ENCODE measurements at regions not wholly inside any gene's neighbourhood (a gene's known extent, or its start where the extent isn't known, plus 50 kb on each side); places are given as distances from the start of the nearest gene placed in this dataset.
"Not testable (repeated sequence)": the region's sequence is repeated elsewhere in the genome, so short reads cannot be mapped to it uniquely, and the experiment has no call there.

GRCh38 chr5:176149948-176150347, 88.3 kb upstream of the SIMC1 start:
- not testable (repeated sequence) for H3K36me3 ChIP-seq (replicated peaks; ENCODE audit: control insufficient read depth, insufficient read depth, low read length); DNase-seq; H3K27me3 ChIP-seq (ENCODE audit: control insufficient read depth, insufficient read depth, low read length); H3K4me3 ChIP-seq (ENCODE audit: insufficient read depth, low read depth, low read length)

GRCh38 chr5:176151281-176151680, 86.9 kb upstream of the SIMC1 start:
- no peaks in the 10 kb centered on the region for H3K36me3 ChIP-seq (replicated peaks; ENCODE audit: control insufficient read depth, insufficient read depth, low read length)
- H3K4me3 ChIP-seq (ENCODE audit: insufficient read depth, low read depth, low read length) = no peak overlapping the region
- no peaks in the 10 kb centered on the region for H3K27me3 ChIP-seq (ENCODE audit: control insufficient read depth, insufficient read depth, low read length)
- DNase-seq = no peak

GRCh38 chr5:176152191-176152929, 85.9 kb upstream of the SIMC1 start:
- H3K36me3 ChIP-seq (replicated peaks; ENCODE audit: control insufficient read depth, insufficient read depth, low read length) = no peaks in the 10 kb centered on the region
- H3K27me3 ChIP-seq (ENCODE audit: control insufficient read depth, insufficient read depth, low read length) = no peaks in the 10 kb centered on the region
- peak; percentile 79 for DNase-seq
- H3K4me3 ChIP-seq (ENCODE audit: insufficient read depth, low read depth, low read length) = no peak overlapping the region

GRCh38 chr5:176152930-176153311, 85.3 kb upstream of the SIMC1 start:
- no peaks in the 10 kb centered on the region for H3K27me3 ChIP-seq (ENCODE audit: control insufficient read depth, insufficient read depth, low read length)
- H3K36me3 ChIP-seq (replicated peaks; ENCODE audit: control insufficient read depth, insufficient read depth, low read length) = no peaks in the 10 kb centered on the region
- H3K4me3 ChIP-seq (ENCODE audit: insufficient read depth, low read depth, low read length) = no peak overlapping the region
- DNase-seq = peak; percentile 42

GRCh38 chr5:176153741-176154140, 84.5 kb upstream of the SIMC1 start:
- Histone ChIP-seq H3K36me3 (replicated peaks; ENCODE audit: control insufficient read depth, insufficient read depth, low read length) (no peaks in the 10 kb centered on the region), H3K4me3 (ENCODE audit: insufficient read depth, low read depth, low read length) (no peak overlapping the region), H3K27me3 (ENCODE audit: control insufficient read depth, insufficient read depth, low read length) (no peaks in the 10 kb centered on the region)
- no peak for DNase-seq

- Histone ChIP-seq H3K36me3 (replicated peaks; ENCODE audit: control insufficient read depth, insufficient read depth, low read length) (no peaks in the 10 kb centered on the region), H3K27me3 (ENCODE audit: control insufficient read depth, insufficient read depth, low read length) (no peaks in the 10 kb centered on the region), H3K4me3 (ENCODE audit: insufficient read depth, low read depth, low read length) (no peak overlapping the region)
- DNase-seq = no peak
Measured at GRCh38 chr5:176154821-176155220, 83.4 kb upstream of the SIMC1 start.

GRCh38 chr5:176155922-176156359, 82.3 kb upstream of the SIMC1 start:
- H3K4me3 ChIP-seq (ENCODE audit: insufficient read depth, low read depth, low read length) = no peak overlapping the region
- DNase-seq = no peak
- no peaks in the 10 kb centered on the region for H3K36me3 ChIP-seq (replicated peaks; ENCODE audit: control insufficient read depth, insufficient read depth, low read length)
- H3K27me3 ChIP-seq (ENCODE audit: control insufficient read depth, insufficient read depth, low read length) = no peaks in the 10 kb centered on the region

GRCh38 chr5:176157656-176158055, 80.6 kb upstream of the SIMC1 start:
- no peaks in the 10 kb centered on the region for H3K36me3 ChIP-seq (replicated peaks; ENCODE audit: control insufficient read depth, insufficient read depth, low read length)
- no peaks in the 10 kb centered on the region for H3K27me3 ChIP-seq (ENCODE audit: control insufficient read depth, insufficient read depth, low read length)
- no peak for DNase-seq
- H3K4me3 ChIP-seq (ENCODE audit: insufficient read depth, low read depth, low read length) = no peak overlapping the region

- Histone ChIP-seq H3K4me3 (ENCODE audit: insufficient read depth, low read depth, low read length) (no peak overlapping the region), H3K36me3 (replicated peaks; ENCODE audit: control insufficient read depth, insufficient read depth, low read length) (no peaks in the 10 kb centered on the region), H3K27me3 (ENCODE audit: control insufficient read depth, insufficient read depth, low read length) (no peaks in the 10 kb centered on the region)
- DNase-seq = no peak
Measured at GRCh38 chr5:176161431-176161830, 76.8 kb upstream of the SIMC1 start.

GRCh38 chr5:176162198-176162597, 76.0 kb upstream of the SIMC1 start:
- DNase-seq = no peak
- Histone ChIP-seq H3K36me3 (replicated peaks; ENCODE audit: control insufficient read depth, insufficient read depth, low read length) (no peaks in the 10 kb centered on the region), H3K4me3 (ENCODE audit: insufficient read depth, low read depth, low read length) (no peak overlapping the region), H3K27me3 (ENCODE audit: control insufficient read depth, insufficient read depth, low read length) (no peaks in the 10 kb centered on the region)

GRCh38 chr5:176162888-176163287, 75.3 kb upstream of the SIMC1 start:
- no peaks in the 10 kb centered on the region for H3K27me3 ChIP-seq (ENCODE audit: control insufficient read depth, insufficient read depth, low read length)
- no peak for DNase-seq

GRCh38 chr5:176166427-176166826, 71.8 kb upstream of the SIMC1 start:
- no peak for DNase-seq
- no peak overlapping the region for H3K4me3 ChIP-seq (ENCODE audit: insufficient read depth, low read depth, low read length)
- no peaks in the 10 kb centered on the region for H3K27me3 ChIP-seq (ENCODE audit: control insufficient read depth, insufficient read depth, low read length)
- H3K36me3 ChIP-seq (replicated peaks; ENCODE audit: control insufficient read depth, insufficient read depth, low read length) = no peaks in the 10 kb centered on the region

More at GRCh38 chr5:176162888-176163287, 75.3 kb upstream of the SIMC1 start:
- no peak overlapping the region for H3K4me3 ChIP-seq (ENCODE audit: insufficient read depth, low read depth, low read length)
- H3K36me3 ChIP-seq (replicated peaks; ENCODE audit: control insufficient read depth, insufficient read depth, low read length) = no peaks in the 10 kb centered on the region

- Histone ChIP-seq H3K4me3 (ENCODE audit: insufficient read depth, low read depth, low read length) (no peak overlapping the region), H3K27me3 (ENCODE audit: control insufficient read depth, insufficient read depth, low read length) (no peaks in the 10 kb centered on the region), H3K36me3 (replicated peaks; ENCODE audit: control insufficient read depth, insufficient read depth, low read length) (no peaks in the 10 kb centered on the region)
- no peak for DNase-seq
Measured at GRCh38 chr5:176167800-176168199, 70.4 kb upstream of the SIMC1 start.

GRCh38 chr5:176169393-176170063, 68.7 kb upstream of the SIMC1 start:
- Histone ChIP-seq H3K27me3 (ENCODE audit: control insufficient read depth, insufficient read depth, low read length) (no peaks in the 10 kb centered on the region; the same call in none of the 2 replicates), H3K4me3 (ENCODE audit: insufficient read depth, low read depth, low read length) (no peak overlapping the region), H3K36me3 (replicated peaks; ENCODE audit: control insufficient read depth, insufficient read depth, low read length) (no peaks in the 10 kb centered on the region)
- no peak for DNase-seq

- no peaks in the 10 kb centered on the region for H3K36me3 ChIP-seq (replicated peaks; ENCODE audit: control insufficient read depth, insufficient read depth, low read length)
- peaks cover 2% of the 10 kb centered on the region for H3K27me3 ChIP-seq (ENCODE audit: control insufficient read depth, insufficient read depth, low read length)
- no peak for DNase-seq
- H3K4me3 ChIP-seq (ENCODE audit: insufficient read depth, low read depth, low read length) = no peak overlapping the region
Measured at GRCh38 chr5:176170084-176170483, 68.1 kb upstream of the SIMC1 start.
